ENCODE measurements at regions not wholly inside any gene's neighbourhood (a gene's known extent, or its start where the extent isn't known, plus 50 kb on each side); places are given as distances from the start of the nearest gene placed in this dataset.
A peak's percentile ranks its signal among the peaks of the same experiment; 100 is the strongest.
"Not testable (repeated sequence)": the region's sequence is repeated elsewhere in the genome, so short reads cannot be mapped to it uniquely, and the experiment has no call there.

DNA sequence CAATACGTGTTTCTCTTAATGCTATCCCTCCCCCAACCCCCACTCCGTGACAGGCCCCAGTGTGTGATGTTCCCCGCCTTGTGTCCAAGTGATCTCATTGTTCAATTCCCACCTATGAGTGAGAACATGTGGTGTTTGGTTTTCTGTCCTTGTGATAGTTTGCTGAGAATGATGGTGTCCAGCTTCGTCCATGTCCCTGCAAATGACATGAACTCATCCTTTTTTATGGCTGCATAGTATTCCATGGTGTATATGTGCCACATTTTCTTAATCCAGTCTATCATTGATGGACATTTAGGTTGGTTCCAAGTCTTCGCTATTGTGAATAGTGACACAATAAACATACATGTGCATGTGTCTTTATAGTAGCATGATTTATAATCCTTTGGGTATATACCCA, 52.5 kb downstream of the KIAA0408 start:
- DNase-seq (ENCODE audit: low read depth); H3K4me3 ChIP-seq (ENCODE audit: low read length): not testable (repeated sequence)

GRCh38 chr6:127406122-127406521, 53.1 kb downstream of the KIAA0408 start:
- no peak overlapping the region for H3K4me3 ChIP-seq (ENCODE audit: low read length)

GRCh38 chr6:127404594-127405178, 54.5 kb downstream of the KIAA0408 start:
- no peak for DNase-seq (ENCODE audit: low read depth)
- no peak overlapping the region for H3K4me3 ChIP-seq (ENCODE audit: low read length)
- no peak for TF ChIP-seq CTCF (IDR thresholded peaks at IDR 0.05; ENCODE audit: insufficient read depth, low read depth, low read length, missing control alignments)

More at GRCh38 chr6:127406122-127406521, 53.1 kb downstream of the KIAA0408 start:
- DNase-seq (ENCODE audit: low read depth) = no peak
- TF ChIP-seq CTCF (IDR thresholded peaks at IDR 0.05; ENCODE audit: insufficient read depth, low read depth, low read length, missing control alignments) = no peak

DNA sequence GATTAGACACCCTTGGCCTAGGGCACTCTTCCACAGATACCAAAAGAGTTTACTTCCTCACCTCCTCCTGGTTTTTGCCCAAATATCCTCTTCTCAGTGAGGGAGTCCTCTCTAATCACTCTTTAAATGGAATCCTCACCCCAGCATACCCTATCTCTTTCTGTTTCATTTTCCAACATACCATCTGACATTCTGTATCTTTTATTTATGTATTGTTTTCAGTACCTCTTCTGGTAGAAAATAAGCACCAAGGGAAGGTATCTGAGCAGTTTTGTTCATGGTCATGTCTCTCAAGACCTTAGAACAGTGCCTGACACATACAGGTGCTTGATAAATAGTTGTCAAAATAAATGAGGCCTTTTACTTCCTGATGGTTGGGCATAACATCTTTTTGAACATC, 55.1 kb downstream of the KIAA0408 start:
- no peak overlapping the region for H3K4me3 ChIP-seq (ENCODE audit: low read length)
- TF ChIP-seq CTCF (IDR thresholded peaks at IDR 0.05; ENCODE audit: insufficient read depth, low read depth, low read length, missing control alignments) = no peak
- DNase-seq (ENCODE audit: low read depth) = no peak

GRCh38 chr6:127403636-127404035, 55.6 kb downstream of the KIAA0408 start:
- no peak overlapping the region for H3K4me3 ChIP-seq (ENCODE audit: low read length)
- no peak for DNase-seq (ENCODE audit: low read depth)
- no peak for TF ChIP-seq CTCF (IDR thresholded peaks at IDR 0.05; ENCODE audit: insufficient read depth, low read depth, low read length, missing control alignments)

DNA sequence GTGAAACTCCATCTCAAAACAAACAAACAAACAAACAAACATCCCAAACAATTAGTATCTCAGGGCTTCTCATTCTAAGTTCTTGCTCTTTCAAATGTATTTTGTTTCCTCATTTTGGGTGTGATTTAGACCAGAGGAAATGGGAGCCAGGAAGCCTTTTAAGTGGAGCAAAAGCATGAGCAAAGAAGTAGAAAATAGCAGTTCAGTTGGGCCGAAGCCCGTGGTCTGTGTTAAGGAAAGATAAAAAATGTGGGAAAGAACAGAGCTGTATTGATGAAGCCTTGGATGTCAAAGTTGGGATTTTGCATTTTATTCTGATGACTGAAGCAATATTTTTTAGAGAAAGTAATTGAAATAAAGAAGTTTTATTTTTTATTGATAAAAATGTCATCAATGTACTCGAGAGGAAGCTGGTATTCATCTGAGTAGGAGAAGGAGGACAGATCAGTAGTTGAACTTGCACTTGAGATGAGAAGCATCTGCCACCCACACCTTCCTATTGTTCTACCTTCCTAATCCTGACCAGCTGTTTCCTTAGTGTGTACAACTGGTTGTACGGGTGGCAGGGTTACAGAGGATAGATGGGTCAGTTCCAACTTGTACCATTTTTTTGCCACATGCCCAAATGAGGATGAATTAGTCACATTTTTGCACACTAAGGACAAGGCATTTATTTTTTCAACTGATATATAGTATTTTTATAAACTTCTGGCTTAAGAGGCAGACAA, 56.1 kb downstream of the KIAA0408 start:
- no peak for TF ChIP-seq CTCF (IDR thresholded peaks at IDR 0.05; ENCODE audit: insufficient read depth, low read depth, low read length, missing control alignments)
- peak; percentile 51 for DNase-seq (ENCODE audit: low read depth)
- H3K4me3 ChIP-seq (ENCODE audit: low read length) = no peak overlapping the region

- no peak for TF ChIP-seq CTCF (IDR thresholded peaks at IDR 0.05; ENCODE audit: insufficient read depth, low read depth, low read length, missing control alignments)
- no peak overlapping the region for H3K4me3 ChIP-seq (ENCODE audit: low read length)
- no peak for DNase-seq (ENCODE audit: low read depth)
Measured at GRCh38 chr6:127397729-127398630, 54.6 kb upstream of the ECHDC1 start.
